ENCODE measurements at regions not wholly inside any gene's neighbourhood (a gene's known extent, or its start where the extent isn't known, plus 50 kb on each side); places are given as distances from the start of the nearest gene placed in this dataset.

GRCh38 chr9:90065851-90066250, 461.0 kb downstream of the GADD45G start (continued):
- TF ChIP-seq, protein P1, sequence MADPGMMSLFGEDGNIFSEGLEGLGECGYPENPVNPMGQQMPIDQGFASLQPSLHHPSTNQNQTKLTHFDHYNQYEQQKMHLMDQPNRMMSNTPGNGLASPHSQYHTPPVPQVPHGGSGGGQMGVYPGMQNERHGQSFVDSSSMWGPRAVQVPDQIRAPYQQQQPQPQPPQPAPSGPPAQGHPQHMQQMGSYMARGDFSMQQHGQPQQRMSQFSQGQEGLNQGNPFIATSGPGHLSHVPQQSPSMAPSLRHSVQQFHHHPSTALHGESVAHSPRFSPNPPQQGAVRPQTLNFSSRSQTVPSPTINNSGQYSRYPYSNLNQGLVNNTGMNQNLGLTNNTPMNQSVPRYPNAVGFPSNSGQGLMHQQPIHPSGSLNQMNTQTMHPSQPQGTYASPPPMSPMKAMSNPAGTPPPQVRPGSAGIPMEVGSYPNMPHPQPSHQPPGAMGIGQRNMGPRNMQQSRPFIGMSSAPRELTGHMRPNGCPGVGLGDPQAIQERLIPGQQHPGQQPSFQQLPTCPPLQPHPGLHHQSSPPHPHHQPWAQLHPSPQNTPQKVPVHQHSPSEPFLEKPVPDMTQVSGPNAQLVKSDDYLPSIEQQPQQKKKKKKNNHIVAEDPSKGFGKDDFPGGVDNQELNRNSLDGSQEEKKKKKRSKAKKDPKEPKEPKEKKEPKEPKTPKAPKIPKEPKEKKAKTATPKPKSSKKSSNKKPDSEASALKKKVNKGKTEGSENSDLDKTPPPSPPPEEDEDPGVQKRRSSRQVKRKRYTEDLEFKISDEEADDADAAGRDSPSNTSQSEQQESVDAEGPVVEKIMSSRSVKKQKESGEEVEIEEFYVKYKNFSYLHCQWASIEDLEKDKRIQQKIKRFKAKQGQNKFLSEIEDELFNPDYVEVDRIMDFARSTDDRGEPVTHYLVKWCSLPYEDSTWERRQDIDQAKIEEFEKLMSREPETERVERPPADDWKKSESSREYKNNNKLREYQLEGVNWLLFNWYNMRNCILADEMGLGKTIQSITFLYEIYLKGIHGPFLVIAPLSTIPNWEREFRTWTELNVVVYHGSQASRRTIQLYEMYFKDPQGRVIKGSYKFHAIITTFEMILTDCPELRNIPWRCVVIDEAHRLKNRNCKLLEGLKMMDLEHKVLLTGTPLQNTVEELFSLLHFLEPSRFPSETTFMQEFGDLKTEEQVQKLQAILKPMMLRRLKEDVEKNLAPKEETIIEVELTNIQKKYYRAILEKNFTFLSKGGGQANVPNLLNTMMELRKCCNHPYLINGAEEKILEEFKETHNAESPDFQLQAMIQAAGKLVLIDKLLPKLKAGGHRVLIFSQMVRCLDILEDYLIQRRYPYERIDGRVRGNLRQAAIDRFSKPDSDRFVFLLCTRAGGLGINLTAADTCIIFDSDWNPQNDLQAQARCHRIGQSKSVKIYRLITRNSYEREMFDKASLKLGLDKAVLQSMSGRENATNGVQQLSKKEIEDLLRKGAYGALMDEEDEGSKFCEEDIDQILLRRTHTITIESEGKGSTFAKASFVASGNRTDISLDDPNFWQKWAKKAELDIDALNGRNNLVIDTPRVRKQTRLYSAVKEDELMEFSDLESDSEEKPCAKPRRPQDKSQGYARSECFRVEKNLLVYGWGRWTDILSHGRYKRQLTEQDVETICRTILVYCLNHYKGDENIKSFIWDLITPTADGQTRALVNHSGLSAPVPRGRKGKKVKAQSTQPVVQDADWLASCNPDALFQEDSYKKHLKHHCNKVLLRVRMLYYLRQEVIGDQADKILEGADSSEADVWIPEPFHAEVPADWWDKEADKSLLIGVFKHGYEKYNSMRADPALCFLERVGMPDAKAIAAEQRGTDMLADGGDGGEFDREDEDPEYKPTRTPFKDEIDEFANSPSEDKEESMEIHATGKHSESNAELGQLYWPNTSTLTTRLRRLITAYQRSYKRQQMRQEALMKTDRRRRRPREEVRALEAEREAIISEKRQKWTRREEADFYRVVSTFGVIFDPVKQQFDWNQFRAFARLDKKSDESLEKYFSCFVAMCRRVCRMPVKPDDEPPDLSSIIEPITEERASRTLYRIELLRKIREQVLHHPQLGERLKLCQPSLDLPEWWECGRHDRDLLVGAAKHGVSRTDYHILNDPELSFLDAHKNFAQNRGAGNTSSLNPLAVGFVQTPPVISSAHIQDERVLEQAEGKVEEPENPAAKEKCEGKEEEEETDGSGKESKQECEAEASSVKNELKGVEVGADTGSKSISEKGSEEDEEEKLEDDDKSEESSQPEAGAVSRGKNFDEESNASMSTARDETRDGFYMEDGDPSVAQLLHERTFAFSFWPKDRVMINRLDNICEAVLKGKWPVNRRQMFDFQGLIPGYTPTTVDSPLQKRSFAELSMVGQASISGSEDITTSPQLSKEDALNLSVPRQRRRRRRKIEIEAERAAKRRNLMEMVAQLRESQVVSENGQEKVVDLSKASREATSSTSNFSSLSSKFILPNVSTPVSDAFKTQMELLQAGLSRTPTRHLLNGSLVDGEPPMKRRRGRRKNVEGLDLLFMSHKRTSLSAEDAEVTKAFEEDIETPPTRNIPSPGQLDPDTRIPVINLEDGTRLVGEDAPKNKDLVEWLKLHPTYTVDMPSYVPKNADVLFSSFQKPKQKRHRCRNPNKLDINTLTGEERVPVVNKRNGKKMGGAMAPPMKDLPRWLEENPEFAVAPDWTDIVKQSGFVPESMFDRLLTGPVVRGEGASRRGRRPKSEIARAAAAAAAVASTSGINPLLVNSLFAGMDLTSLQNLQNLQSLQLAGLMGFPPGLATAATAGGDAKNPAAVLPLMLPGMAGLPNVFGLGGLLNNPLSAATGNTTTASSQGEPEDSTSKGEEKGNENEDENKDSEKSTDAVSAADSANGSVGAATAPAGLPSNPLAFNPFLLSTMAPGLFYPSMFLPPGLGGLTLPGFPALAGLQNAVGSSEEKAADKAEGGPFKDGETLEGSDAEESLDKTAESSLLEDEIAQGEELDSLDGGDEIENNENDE (IDR thresholded peaks at IDR 0.05; ENCODE audit: insufficient replicate concordance, low read length), result no peak
- TF ChIP-seq PHF8 (conservative IDR thresholded peaks at IDR 0.05; ENCODE audit: low read depth, low read length) (no peak), FOSL1 (IDR thresholded peaks at IDR 0.05; ENCODE audit: insufficient read depth, low read depth, low read length) (no peak), SIX5 (IDR thresholded peaks at IDR 0.05; ENCODE audit: low read depth, low read length) (no peak), E2F6 (IDR thresholded peaks at IDR 0.05) (no peak), SIRT6 (IDR thresholded peaks at IDR 0.05; ENCODE audit: low read length) (no peak), GTF2F1 (IDR thresholded peaks at IDR 0.05; ENCODE audit: borderline replicate concordance, low read depth, low read length) (no peak), CEBPB (IDR thresholded peaks at IDR 0.05; ENCODE audit: low read depth, low read length) (no peak), ZNF274 (IDR thresholded peaks at IDR 0.05; ENCODE audit: borderline replicate concordance, extremely low read depth, low read length) (no peak), HDAC2 (IDR thresholded peaks at IDR 0.05; ENCODE audit: borderline replicate concordance in 1 of 2, low read depth in 2 of 2, low read length in 2 of 2) (no peak), SP2 (IDR thresholded peaks at IDR 0.05; ENCODE audit: low read length) (no peak), SIN3A (conservative IDR thresholded peaks at IDR 0.05 in 1 of 2, IDR thresholded peaks at IDR 0.05 in 1 of 2; ENCODE audit: low read depth in 1 of 2, low read length in 2 of 2) (no peak)

Measured in H1 (cell line).